Lower leg skin (tissue), 3 donors: ENCODE measurements at regions not wholly inside any gene's neighbourhood (a gene's known extent, or its start where the extent isn't known, plus 50 kb on each side); places are given as distances from the start of the nearest gene placed in this dataset.

Source experiments
- POLR2A ChIP-seq, 2 donors: fragments of 450-650 bp; IDR thresholded peaks; one replicate each; pipeline ENCODE4 v1.6.1; 2016 to 2017; ENCODE audit warnings: antibody characterized with exemption in 2 of 2, mild to moderate bottlenecking in 1 of 2, moderate library complexity in 1 of 2
- TF ChIP-seq, protein P1 (sequence below), 3 donors: fragments of 450-650 bp; IDR thresholded peaks; one replicate each; pipeline ENCODE4 v1.5.1; 2016; ENCODE audit warnings: antibody characterized with exemption in 3 of 3, mild to moderate bottlenecking in 3 of 3, moderate library complexity in 2 of 3

DNA sequence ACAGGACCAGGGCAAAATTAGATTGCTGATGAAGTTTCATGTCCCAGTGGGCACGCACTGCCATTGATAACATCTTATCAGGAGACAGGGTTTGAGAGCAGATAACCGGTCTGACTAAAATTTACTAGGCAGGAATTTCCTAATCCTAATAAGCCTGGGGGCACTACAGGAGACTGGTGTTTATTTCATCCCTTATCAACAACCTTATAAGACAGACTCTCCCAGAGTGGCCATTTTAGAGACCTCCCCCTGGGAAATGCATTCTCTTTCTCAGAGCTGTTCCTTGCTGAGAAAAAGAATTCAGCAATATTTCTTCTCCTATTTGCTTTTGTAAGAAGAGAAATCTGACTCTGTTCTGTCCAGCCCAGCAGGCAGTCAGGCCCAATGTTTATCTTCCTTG lies 423.4 kb upstream of the IMPG1 start:
- TF ChIP-seq POLR2A (IDR thresholded peaks at IDR 0.05) = no peak
- TF ChIP-seq, protein P1, sequence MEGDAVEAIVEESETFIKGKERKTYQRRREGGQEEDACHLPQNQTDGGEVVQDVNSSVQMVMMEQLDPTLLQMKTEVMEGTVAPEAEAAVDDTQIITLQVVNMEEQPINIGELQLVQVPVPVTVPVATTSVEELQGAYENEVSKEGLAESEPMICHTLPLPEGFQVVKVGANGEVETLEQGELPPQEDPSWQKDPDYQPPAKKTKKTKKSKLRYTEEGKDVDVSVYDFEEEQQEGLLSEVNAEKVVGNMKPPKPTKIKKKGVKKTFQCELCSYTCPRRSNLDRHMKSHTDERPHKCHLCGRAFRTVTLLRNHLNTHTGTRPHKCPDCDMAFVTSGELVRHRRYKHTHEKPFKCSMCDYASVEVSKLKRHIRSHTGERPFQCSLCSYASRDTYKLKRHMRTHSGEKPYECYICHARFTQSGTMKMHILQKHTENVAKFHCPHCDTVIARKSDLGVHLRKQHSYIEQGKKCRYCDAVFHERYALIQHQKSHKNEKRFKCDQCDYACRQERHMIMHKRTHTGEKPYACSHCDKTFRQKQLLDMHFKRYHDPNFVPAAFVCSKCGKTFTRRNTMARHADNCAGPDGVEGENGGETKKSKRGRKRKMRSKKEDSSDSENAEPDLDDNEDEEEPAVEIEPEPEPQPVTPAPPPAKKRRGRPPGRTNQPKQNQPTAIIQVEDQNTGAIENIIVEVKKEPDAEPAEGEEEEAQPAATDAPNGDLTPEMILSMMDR (IDR thresholded peaks at IDR 0.05) = no peak
